Upper lobe of left lung (tissue), 4 donors: ENCODE measurements at regions not wholly inside any gene's neighbourhood (a gene's known extent, or its start where the extent isn't known, plus 50 kb on each side); places are given as distances from the start of the nearest gene placed in this dataset.

Experiments
- POLR2A ChIP-seq, 4 donors: fragments of 450-650 bp; IDR thresholded peaks; one replicate each; pipeline ENCODE4 v1.5.1; 2016 to 2017; ENCODE audit warnings: antibody characterized with exemption in 4 of 4, mild to moderate bottlenecking in 2 of 4
- POLR2AphosphoS5 ChIP-seq, 2 donors: sonication (generic); formaldehyde crosslinking; IDR thresholded peaks; one replicate each; pipeline ENCODE4 v1.5.1; 2017; ENCODE audit warnings: antibody characterized with exemption in 2 of 2

- TF ChIP-seq POLR2AphosphoS5 (IDR thresholded peaks at IDR 0.05), result no peak
- TF ChIP-seq POLR2A (IDR thresholded peaks at IDR 0.05), result no peak
These were observed 185.3 kb upstream of the CDH6 start for GRCh38 chr5:31008231-31008630.
